Mucosa of rectum (tissue), 2 donors: ENCODE measurements at regions not wholly inside any gene's neighbourhood (a gene's known extent, or its start where the extent isn't known, plus 50 kb on each side); places are given as distances from the start of the nearest gene placed in this dataset.

Source experiments
- H3K27ac ChIP-seq, 2 donors: one replicate each; pipeline ENCODE4 v1.7.0; 2013; ENCODE audit warnings: inconsistent platforms in 2 of 2, low read depth in 2 of 2, low read length in 2 of 2
- H3K27me3 ChIP-seq, 2 donors: one replicate each; pipeline ENCODE4 v1.7.0; 2013; ENCODE audit warnings: low read length in 2 of 2; ENCODE audit not compliant: control insufficient read depth in 2 of 2, insufficient read depth in 2 of 2
- H3K36me3 ChIP-seq, 2 donors: one replicate each; pipeline ENCODE4 v1.7.0; 2013; ENCODE audit warnings: low read length in 2 of 2; ENCODE audit not compliant: control insufficient read depth in 2 of 2, insufficient read depth in 2 of 2
- H3K4me1 ChIP-seq, 2 donors: one replicate each; pipeline ENCODE4 v1.7.0; 2013; ENCODE audit warnings: low read length in 2 of 2, mild to moderate bottlenecking in 1 of 2; ENCODE audit not compliant: control insufficient read depth in 2 of 2, insufficient read depth in 2 of 2
- H3K4me3 ChIP-seq, 2 donors: one replicate each; pipeline ENCODE4 v1.7.0; 2013; ENCODE audit warnings: low read length in 2 of 2
- H3K9ac ChIP-seq, 2 donors: one replicate each; pipeline ENCODE4 v1.7.0; 2013; ENCODE audit warnings: low read length in 2 of 2, low read depth in 1 of 2, mild to moderate bottlenecking in 1 of 2
- H3K9me3 ChIP-seq, 2 donors: one replicate each; pipeline ENCODE4 v1.7.0; 2013; ENCODE audit warnings: low read length in 2 of 2; ENCODE audit not compliant: control insufficient read depth in 2 of 2
- donor health status: healthy.
- donor health status: Normal muscosa, but diverticular disease.

- no peaks in the 10 kb centered on the region for H3K9me3 ChIP-seq
- no peaks in the 10 kb centered on the region for H3K4me1 ChIP-seq
- H3K9ac ChIP-seq, result no peak overlapping the region
- no peak overlapping the region for H3K27ac ChIP-seq
- H3K4me3 ChIP-seq, result no peak overlapping the region
- no peaks in the 10 kb centered on the region for H3K36me3 ChIP-seq
- H3K27me3 ChIP-seq, result no peaks in the 10 kb centered on the region
These were observed 126.4 kb upstream of the ANKFN1 start for GRCh38 chr17:56026915-56027314.

- no peaks in the 10 kb centered on the region for H3K36me3 ChIP-seq
- H3K27me3 ChIP-seq, result no peaks in the 10 kb centered on the region
- H3K4me1 ChIP-seq, result no peaks in the 10 kb centered on the region
- H3K9me3 ChIP-seq, result no peaks in the 10 kb centered on the region
- no peak overlapping the region for H3K4me3 ChIP-seq
- H3K9ac ChIP-seq, result no peak overlapping the region
- H3K27ac ChIP-seq, result no peak overlapping the region
These were observed 124.4 kb upstream of the ANKFN1 start for GRCh38 chr17:56028837-56029236.

- H3K4me1 ChIP-seq, result no peaks in the 10 kb centered on the region
- H3K4me3 ChIP-seq, result no peak overlapping the region
- H3K9me3 ChIP-seq, result no peaks in the 10 kb centered on the region
- no peaks in the 10 kb centered on the region for H3K36me3 ChIP-seq
- H3K27ac ChIP-seq, result no peak overlapping the region
- H3K9ac ChIP-seq, result no peak overlapping the region
- H3K27me3 ChIP-seq, result no peaks in the 10 kb centered on the region
These were observed 123.2 kb upstream of the ANKFN1 start for GRCh38 chr17:56030009-56030624.

GRCh38 chr17:56031636-56032035, 121.6 kb upstream of the ANKFN1 start:
- no peaks in the 10 kb centered on the region for H3K27me3 ChIP-seq
- H3K36me3 ChIP-seq, result no peaks in the 10 kb centered on the region
- no peaks in the 10 kb centered on the region for H3K4me1 ChIP-seq

GRCh38 chr17:56034197-56034635, 119.1 kb upstream of the ANKFN1 start:
- Histone ChIP-seq H3K9ac (no peak overlapping the region), H3K27me3 (no peaks in the 10 kb centered on the region), H3K36me3 (no peaks in the 10 kb centered on the region), H3K27ac (peak overlapping the region in 1 of 2 donors; percentile 23), H3K9me3 (no peaks in the 10 kb centered on the region), H3K4me3 (no peak overlapping the region), H3K4me1 (no peaks in the 10 kb centered on the region)

More at GRCh38 chr17:56031636-56032035, 121.6 kb upstream of the ANKFN1 start:
- no peak overlapping the region for H3K27ac ChIP-seq
- no peaks in the 10 kb centered on the region for H3K9me3 ChIP-seq
- no peak overlapping the region for H3K4me3 ChIP-seq
- no peak overlapping the region for H3K9ac ChIP-seq

- Histone ChIP-seq H3K4me3 (no peak overlapping the region), H3K27ac (no peak overlapping the region), H3K9me3 (no peaks in the 10 kb centered on the region), H3K4me1 (no peaks in the 10 kb centered on the region), H3K9ac (no peak overlapping the region), H3K27me3 (no peaks in the 10 kb centered on the region), H3K36me3 (no peaks in the 10 kb centered on the region)
These were observed 115.1 kb upstream of the ANKFN1 start for GRCh38 chr17:56038131-56038530.

GRCh38 chr17:56045872-56046271, 107.4 kb upstream of the ANKFN1 start:
- Histone ChIP-seq H3K4me1 (no peaks in the 10 kb centered on the region), H3K36me3 (no peaks in the 10 kb centered on the region), H3K4me3 (no peak overlapping the region), H3K27ac (no peak overlapping the region), H3K9ac (no peak overlapping the region), H3K27me3 (no peaks in the 10 kb centered on the region), H3K9me3 (no peaks in the 10 kb centered on the region)

- Histone ChIP-seq H3K27me3 (no peaks in the 10 kb centered on the region), H3K27ac (no peak overlapping the region), H3K4me1 (no peaks in the 10 kb centered on the region), H3K9me3 (no peaks in the 10 kb centered on the region), H3K4me3 (no peak overlapping the region), H3K36me3 (no peaks in the 10 kb centered on the region), H3K9ac (no peak overlapping the region)
These were observed 105.9 kb upstream of the ANKFN1 start for GRCh38 chr17:56047331-56047730.

GRCh38 chr17:56057869-56058268, 95.4 kb upstream of the ANKFN1 start:
- Histone ChIP-seq H3K4me3 (no peak overlapping the region), H3K36me3 (no peaks in the 10 kb centered on the region), H3K4me1 (no peaks in the 10 kb centered on the region), H3K27me3 (no peaks in the 10 kb centered on the region), H3K27ac (no peak overlapping the region), H3K9ac (no peak overlapping the region), H3K9me3 (no peaks in the 10 kb centered on the region)

- Histone ChIP-seq H3K36me3 (no peaks in the 10 kb centered on the region), H3K4me3 (no peak overlapping the region), H3K27ac (no peak overlapping the region), H3K9me3 (no peaks in the 10 kb centered on the region), H3K4me1 (no peaks in the 10 kb centered on the region), H3K27me3 (no peaks in the 10 kb centered on the region), H3K9ac (no peak overlapping the region)
These were observed 88.8 kb upstream of the ANKFN1 start for GRCh38 chr17:56064506-56064905.
